H1 (cell line): ENCODE measurements at regions not wholly inside any gene's neighbourhood (a gene's known extent, or its start where the extent isn't known, plus 50 kb on each side); places are given as distances from the start of the nearest gene placed in this dataset.

ENCODE experiments used
- BCL11A ChIP-seq, 2 experiments: IDR thresholded peaks; one replicate each; pipeline ENCODE4 v1.6.1; 2011; ENCODE audit warnings: low read depth in 2 of 2, low read length in 2 of 2, mild to moderate bottlenecking in 2 of 2
- CBX5 ChIP-seq: fragments of 300-800, 300-1000 bp; sonication (generic); IDR thresholded peaks from 2 replicates; pipeline ENCODE4 v1.7.1; 2016; ENCODE audit warnings: antibody characterized with exemption, low read length, low read depth
- CHD7 ChIP-seq: fragments of 300-600 bp; sonication (generic); IDR thresholded peaks from 2 replicates; pipeline ENCODE4 v1.7.1; 2012; ENCODE audit warnings: low read length, moderate library complexity, mild to moderate bottlenecking, inconsistent platforms; ENCODE audit not compliant: insufficient replicate concordance
- CTCF ChIP-seq, 3 experiments: IDR thresholded peaks; 1 replicate in 2 of 3; 2 replicates in 1 of 3; pipeline versions ENCODE4 v1.5.1 to v1.6.1; 2011; ENCODE audit warnings: low read length in 3 of 3, mild to moderate bottlenecking in 3 of 3, inconsistent platforms in 2 of 3, low read depth in 1 of 3, moderate library complexity in 1 of 3; ENCODE audit not compliant: insufficient read depth in 1 of 3; ENCODE audit errors: control extremely low read depth in 1 of 3
- EGR1 ChIP-seq: IDR thresholded peaks from 2 replicates; pipeline ENCODE4 v1.6.1; 2011; ENCODE audit warnings: low read depth, low read length, borderline replicate concordance
- EP300 ChIP-seq, 2 experiments: IDR thresholded peaks; 1 replicate in 1 of 2; 2 replicates in 1 of 2; pipeline ENCODE4 v1.6.1; 2011 to 2012; ENCODE audit warnings: low read depth in 2 of 2, low read length in 2 of 2, mild to moderate bottlenecking in 2 of 2, borderline replicate concordance in 1 of 2, inconsistent platforms in 1 of 2, moderate library complexity in 1 of 2
- EZH2 ChIP-seq: fragments of 200-600 bp; sonication (generic); IDR thresholded peaks from 2 replicates; pipeline ENCODE4 v1.7.1; 2012; ENCODE audit warnings: low read depth, mild to moderate bottlenecking, moderate library complexity, low read length, inconsistent platforms; ENCODE audit not compliant: severe bottlenecking
- KDM1A ChIP-seq: fragments of 200-600, 300-600 bp; sonication (generic); IDR thresholded peaks from 2 replicates; pipeline ENCODE4 v1.7.1; 2016; ENCODE audit warnings: mild to moderate bottlenecking, low read length, borderline replicate concordance
- NANOG ChIP-seq: IDR thresholded peaks from 2 replicates; pipeline ENCODE4 v1.6.1; 2011; ENCODE audit warnings: low read length, low read depth, mild to moderate bottlenecking, inconsistent platforms; ENCODE audit not compliant: insufficient read depth, poor library complexity, severe bottlenecking
- RAD21 ChIP-seq, 2 experiments: IDR thresholded peaks in 1 of 2; conservative IDR thresholded peaks in 1 of 2; 2 replicates each; pipeline ENCODE4 v1.6.1; 2011; ENCODE audit warnings: low read depth in 2 of 2, low read length in 2 of 2, improper control_type of control experiment in 1 of 2, inconsistent platforms in 1 of 2, mild to moderate bottlenecking in 1 of 2, moderate library complexity in 1 of 2
- RBBP5 ChIP-seq: IDR thresholded peaks from 2 replicates; pipeline ENCODE4 v1.7.1; 2012; ENCODE audit warnings: low read depth, mild to moderate bottlenecking, inconsistent platforms, low read length, moderate library complexity, borderline replicate concordance
- YY1 ChIP-seq: IDR thresholded peaks from 2 replicates; pipeline ENCODE4 v1.6.1; 2011; ENCODE audit warnings: low read depth, mild to moderate bottlenecking, low read length

- TF ChIP-seq KDM1A (no peak), YY1 (no peak), BCL11A (IDR thresholded peaks at IDR 0.05; ENCODE audit: low read depth in 2 of 2, low read length in 2 of 2) (no peak), EZH2 (no peak), CBX5 (no peak), NANOG (no peak), CHD7 (no peak), RBBP5 (no peak), CTCF (IDR thresholded peaks at IDR 0.05; ENCODE audit: control extremely low read depth in 1 of 3, insufficient read depth in 1 of 3, low read depth in 1 of 3, low read length in 3 of 3) (no peak), EGR1 (no peak), EP300 (IDR thresholded peaks at IDR 0.05; ENCODE audit: borderline replicate concordance in 1 of 2, low read depth in 2 of 2, low read length in 2 of 2) (no peak), RAD21 (IDR thresholded peaks at IDR 0.05 in 1 of 2, conservative IDR thresholded peaks at IDR 0.05 in 1 of 2; ENCODE audit: low read depth in 2 of 2, low read length in 2 of 2) (no peak)
Measured at GRCh38 chr11:121241343-121242211, 51.0 kb upstream of the SC5D start.
